RWPE2 (cell line): ENCODE measurements at regions not wholly inside any gene's neighbourhood (a gene's known extent, or its start where the extent isn't known, plus 50 kb on each side); places are given as distances from the start of the nearest gene placed in this dataset.

ENCODE experiments used
- ATAC-seq: fragments of 200-7000 bp; cut with Tn5 transposase; 3 replicates; pipeline ENCODE4 v1.9.1; 2021; ENCODE audit warnings: low read depth
- DNase-seq: peaks from one replicate; pipeline ENCODE4 v3.0.0-alpha.2; 2020; ENCODE audit warnings: low spot score
- H3K27ac ChIP-seq: fragments of 450-650 bp; 2 replicates; pipeline ENCODE4 v1.5.1; 2017; ENCODE audit warnings: mild to moderate bottlenecking; ENCODE audit not compliant: poor library complexity, severe bottlenecking
- H3K27me3 ChIP-seq: fragments of 250-450 bp; sonication (Bioruptor Pico); 2 replicates; pipeline ENCODE4 v1.5.1; 2021; ENCODE audit warnings: mild to moderate bottlenecking, moderate library complexity; ENCODE audit not compliant: insufficient read depth, poor library complexity, severe bottlenecking
- H3K36me3 ChIP-seq: fragments of 250-450 bp; sonication (Bioruptor Pico); 2 replicates; pipeline ENCODE4 v1.5.1; 2020; ENCODE audit warnings: low read depth, mild to moderate bottlenecking, moderate library complexity
- H3K4me1 ChIP-seq: fragments of 250-450 bp; sonication (Bioruptor Pico); 2 replicates; pipeline ENCODE4 v1.5.1; 2021; ENCODE audit warnings: mild to moderate bottlenecking, moderate library complexity; ENCODE audit not compliant: insufficient read depth, poor library complexity, severe bottlenecking
- H3K4me3 ChIP-seq: fragments of 250-450 bp; sonication (Bioruptor Pico); 2 replicates; pipeline ENCODE4 v1.5.1; 2021; ENCODE audit warnings: mild to moderate bottlenecking, moderate library complexity; ENCODE audit not compliant: severe bottlenecking
- H3K9me3 ChIP-seq: fragments of 250-450 bp; sonication (Bioruptor Pico); 2 replicates; pipeline ENCODE4 v1.5.1; 2021; ENCODE audit warnings: mild to moderate bottlenecking, moderate library complexity; ENCODE audit not compliant: severe bottlenecking
- CTCF ChIP-seq: fragments of 450-650 bp; IDR thresholded peaks from one replicate; pipeline ENCODE4 v1.5.1; 2017; ENCODE audit warnings: mild to moderate bottlenecking, moderate library complexity; ENCODE audit not compliant: poor library complexity, severe bottlenecking

GRCh38 chr7:9204571-9204970 lies 771.2 kb downstream of the NXPH1 start:
- no peak for TF ChIP-seq CTCF
- no peak for DNase-seq
- no peaks in the 10 kb centered on the region for H3K36me3 ChIP-seq
- H3K9me3 ChIP-seq = peaks cover 2% of the 10 kb centered on the region
- peaks cover 4% of the 10 kb centered on the region for H3K27me3 ChIP-seq
- ATAC-seq = no peak
- no peak overlapping the region for H3K27ac ChIP-seq
- no peak overlapping the region for H3K4me3 ChIP-seq
- H3K4me1 ChIP-seq = no peaks in the 10 kb centered on the region

DNA sequence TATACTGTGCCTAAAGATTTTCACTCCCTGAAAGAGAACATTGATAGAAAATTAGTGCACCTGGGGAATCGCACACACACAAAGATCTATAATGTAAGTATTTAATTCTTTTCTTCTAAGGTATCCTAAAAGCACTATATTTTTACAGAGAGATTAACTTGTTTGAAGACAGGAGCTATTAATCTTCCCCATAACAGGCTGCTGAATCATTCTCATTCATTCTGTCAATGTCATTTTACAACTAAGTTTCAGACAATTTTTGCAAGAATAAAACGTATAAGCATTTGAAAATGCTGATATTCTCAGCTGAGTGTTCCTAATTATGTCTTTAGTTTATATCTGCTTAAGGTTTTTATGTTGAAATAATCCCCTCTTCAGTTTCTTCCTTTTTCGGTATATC lies 776.7 kb downstream of the NXPH1 start:
- DNase-seq (no peak), ATAC-seq (no peak)
- Histone ChIP-seq H3K36me3 (no peaks in the 10 kb centered on the region), H3K9me3 (no peaks in the 10 kb centered on the region), H3K4me3 (no peak overlapping the region), H3K27me3 (peaks cover 5% of the 10 kb centered on the region), H3K27ac (no peak overlapping the region), H3K4me1 (no peaks in the 10 kb centered on the region)
- TF ChIP-seq CTCF = no peak

DNA sequence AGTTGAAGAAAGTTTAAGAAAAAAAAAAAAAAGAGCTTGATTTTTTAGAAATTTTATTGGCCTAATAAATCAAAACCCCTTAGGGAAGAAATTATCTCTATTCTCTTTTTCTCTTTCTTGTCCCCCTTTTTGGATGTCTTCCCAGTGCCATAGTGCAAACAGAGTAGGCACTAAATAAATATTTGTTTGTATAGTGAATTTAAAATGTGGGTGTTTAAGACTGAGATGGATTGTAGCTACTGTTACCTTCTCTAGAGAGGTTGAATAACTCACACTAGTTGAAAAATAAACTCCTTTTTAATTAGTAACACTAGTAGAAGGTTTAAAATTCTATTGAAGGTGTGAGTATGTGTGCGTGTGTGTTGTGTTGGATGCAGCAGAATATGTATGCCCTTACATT lies 783.8 kb downstream of the NXPH1 start:
- H3K4me1 ChIP-seq = no peaks in the 10 kb centered on the region
- no peaks in the 10 kb centered on the region for H3K36me3 ChIP-seq
- H3K27me3 ChIP-seq = no peaks in the 10 kb centered on the region
- ATAC-seq (no peak), DNase-seq (no peak)
- TF ChIP-seq CTCF = no peak
- no peak overlapping the region for H3K4me3 ChIP-seq
- H3K9me3 ChIP-seq = no peaks in the 10 kb centered on the region
- no peak overlapping the region for H3K27ac ChIP-seq

DNA sequence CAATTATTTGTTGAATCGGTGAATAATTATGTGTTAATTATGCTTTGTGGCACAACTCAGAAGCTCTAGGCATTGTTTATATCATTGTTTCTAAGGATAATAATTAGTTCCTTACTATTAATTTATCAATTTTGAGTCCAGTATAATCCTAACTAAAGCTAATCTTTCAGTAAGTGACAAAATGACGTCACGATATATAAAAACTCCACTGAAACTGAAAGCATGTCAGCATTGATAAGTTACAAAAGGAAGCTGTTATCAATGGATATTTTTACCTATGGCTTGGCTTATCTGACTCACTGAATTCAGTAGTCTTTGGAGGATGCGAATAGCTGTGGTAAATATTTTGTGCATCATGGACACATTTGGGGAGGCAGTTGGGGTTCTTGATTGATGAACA lies 793.1 kb downstream of the NXPH1 start:
- no peak overlapping the region for H3K27ac ChIP-seq
- H3K4me3 ChIP-seq = no peak overlapping the region

DNA sequence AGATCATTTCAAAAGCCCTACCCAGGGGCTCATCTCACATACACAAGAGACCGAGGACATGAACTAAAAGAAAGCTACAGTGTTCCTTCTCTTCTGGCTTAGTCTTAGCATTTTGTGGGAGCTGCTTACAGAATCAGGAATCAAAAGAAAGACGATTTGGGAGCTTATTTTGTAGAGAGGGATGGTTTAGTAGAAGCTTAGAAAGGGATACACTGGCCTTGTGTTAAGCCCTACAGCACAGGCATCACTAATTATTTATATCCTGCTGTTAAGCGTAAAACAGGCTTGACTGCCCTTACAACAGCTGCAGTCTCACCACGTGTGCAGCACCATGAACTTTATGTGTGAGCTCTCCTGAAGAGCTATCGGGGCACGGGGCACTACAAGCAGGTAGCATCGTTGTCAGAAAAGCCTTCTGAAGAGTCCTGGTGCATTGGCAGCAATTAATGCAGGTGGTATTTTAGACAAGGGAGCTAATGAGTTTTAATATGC lies 798.3 kb downstream of the NXPH1 start:
- no peak overlapping the region for H3K27ac ChIP-seq
- no peaks in the 10 kb centered on the region for H3K36me3 ChIP-seq
- H3K27me3 ChIP-seq = no peaks in the 10 kb centered on the region
- TF ChIP-seq CTCF = no peak
- no peak overlapping the region for H3K4me3 ChIP-seq
- DNase-seq = no peak
- no peaks in the 10 kb centered on the region for H3K9me3 ChIP-seq
- ATAC-seq = no peak
- no peaks in the 10 kb centered on the region for H3K4me1 ChIP-seq

More for the DNA sequence above, 793.1 kb downstream of the NXPH1 start:
- H3K4me1 ChIP-seq = no peaks in the 10 kb centered on the region
- ATAC-seq (no peak), DNase-seq (no peak)
- no peak for TF ChIP-seq CTCF
- H3K9me3 ChIP-seq = no peaks in the 10 kb centered on the region
- H3K36me3 ChIP-seq = no peaks in the 10 kb centered on the region
- no peaks in the 10 kb centered on the region for H3K27me3 ChIP-seq
